Smooth muscle cell (in vitro differentiated cells): ENCODE measurements at regions not wholly inside any gene's neighbourhood (a gene's known extent, or its start where the extent isn't known, plus 50 kb on each side); places are given as distances from the start of the nearest gene placed in this dataset.

Experiments used
- DNase-seq: peaks from one replicate; lab custom pipeline; 2025; ENCODE audit not compliant: unreplicated experiment; lab: John Stamatoyannopoulos, UW
- H2AFZ ChIP-seq: fragments of 200-600 bp; sonication (generic); 2 replicates; pipeline ENCODE4 v1.6.0; 2016; ENCODE audit warnings: antibody characterized with exemption, low read depth, mild to moderate bottlenecking
- H3F3A ChIP-seq: fragments of 200-600 bp; sonication (generic); 2 replicates; pipeline ENCODE4 v1.6.0; 2017; ENCODE audit warnings: antibody characterized with exemption, low read depth
- H3K27ac ChIP-seq: fragments of 200-600 bp; sonication (generic); 2 replicates; pipeline ENCODE4 v1.5.1; 2016; ENCODE audit warnings: low read depth, mild to moderate bottlenecking
- H3K27me3 ChIP-seq: fragments of 200-600 bp; sonication (generic); 2 replicates; pipeline ENCODE4 v1.6.1; 2016; ENCODE audit warnings: low read depth, mild to moderate bottlenecking
- H3K36me3 ChIP-seq: fragments of 200-600 bp; sonication (generic); 2 replicates; pipeline ENCODE4 v1.5.1; 2016; ENCODE audit warnings: low read depth
- H3K4me1 ChIP-seq: fragments of 200-600 bp; sonication (generic); 2 replicates; pipeline ENCODE4 v1.5.1; 2016; ENCODE audit warnings: low read depth
- H3K4me2 ChIP-seq: fragments of 200-600 bp; sonication (generic); 2 replicates; pipeline ENCODE4 v1.6.0; 2016; ENCODE audit warnings: mild to moderate bottlenecking
- H3K4me3 ChIP-seq: fragments of 200-600 bp; sonication (generic); 2 replicates; pipeline ENCODE4 v1.5.1; 2016; ENCODE audit warnings: mild to moderate bottlenecking
- H3K79me2 ChIP-seq: fragments of 200-600 bp; sonication (generic); 2 replicates; pipeline ENCODE4 v1.6.0; 2016; ENCODE audit warnings: low read depth, mild to moderate bottlenecking
- H3K9ac ChIP-seq: fragments of 200-600 bp; sonication (generic); 2 replicates; pipeline ENCODE4 v1.6.0; 2016; ENCODE audit warnings: low read depth
- H3K9me3 ChIP-seq: fragments of 200-600 bp; sonication (generic); replicated peaks from 2 replicates; pipeline ENCODE4 v1.5.1; 2016; ENCODE audit warnings: low read depth
- H4K20me1 ChIP-seq: fragments of 200-600 bp; sonication (generic); 2 replicates; pipeline ENCODE4 v1.6.0; 2016; ENCODE audit warnings: low read depth
- WGBS: methylation state at CpG from one replicate; pipeline ENCODE4 v1.1.7; 2016; ENCODE audit warnings: low lambda C conversion rate; 5-methylcytosine and 5-hydroxymethylcytosine counted together
- TF ChIP-seq, protein P1 (sequence below): fragments of 200-600 bp; sonication (generic); IDR thresholded peaks from 2 replicates; pipeline ENCODE4 v1.5.1; 2017; ENCODE audit warnings: borderline replicate concordance, mild to moderate bottlenecking, antibody characterized with exemption; ENCODE audit not compliant: insufficient read depth, poor library complexity, severe bottlenecking

DNA sequence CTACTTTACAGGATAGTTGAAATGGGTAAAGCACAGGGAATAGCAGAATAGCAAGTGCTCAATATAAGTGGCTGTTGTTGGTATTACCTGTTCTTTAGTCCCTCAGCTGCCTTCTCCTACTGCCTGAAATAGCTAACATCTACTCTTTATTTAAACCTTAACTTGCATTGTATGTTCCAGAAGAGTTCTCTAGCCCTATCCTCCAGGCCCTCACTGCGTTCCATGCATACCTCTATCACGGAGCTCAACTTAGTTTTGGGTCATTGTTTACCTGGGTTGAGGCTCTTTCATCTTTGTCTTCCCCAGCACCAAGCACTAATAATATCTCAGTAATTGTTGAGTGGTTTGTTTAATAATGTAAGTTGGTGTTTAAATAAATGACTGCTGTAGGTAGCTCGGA is 242.2 kb upstream of the FANCL start:
- WGBS, result 85% methylated on average over 3 of the region's 3 CpGs
- no peak overlapping the region for H3K4me2 ChIP-seq
- TF ChIP-seq, protein P1, sequence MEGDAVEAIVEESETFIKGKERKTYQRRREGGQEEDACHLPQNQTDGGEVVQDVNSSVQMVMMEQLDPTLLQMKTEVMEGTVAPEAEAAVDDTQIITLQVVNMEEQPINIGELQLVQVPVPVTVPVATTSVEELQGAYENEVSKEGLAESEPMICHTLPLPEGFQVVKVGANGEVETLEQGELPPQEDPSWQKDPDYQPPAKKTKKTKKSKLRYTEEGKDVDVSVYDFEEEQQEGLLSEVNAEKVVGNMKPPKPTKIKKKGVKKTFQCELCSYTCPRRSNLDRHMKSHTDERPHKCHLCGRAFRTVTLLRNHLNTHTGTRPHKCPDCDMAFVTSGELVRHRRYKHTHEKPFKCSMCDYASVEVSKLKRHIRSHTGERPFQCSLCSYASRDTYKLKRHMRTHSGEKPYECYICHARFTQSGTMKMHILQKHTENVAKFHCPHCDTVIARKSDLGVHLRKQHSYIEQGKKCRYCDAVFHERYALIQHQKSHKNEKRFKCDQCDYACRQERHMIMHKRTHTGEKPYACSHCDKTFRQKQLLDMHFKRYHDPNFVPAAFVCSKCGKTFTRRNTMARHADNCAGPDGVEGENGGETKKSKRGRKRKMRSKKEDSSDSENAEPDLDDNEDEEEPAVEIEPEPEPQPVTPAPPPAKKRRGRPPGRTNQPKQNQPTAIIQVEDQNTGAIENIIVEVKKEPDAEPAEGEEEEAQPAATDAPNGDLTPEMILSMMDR, result no peak
- H3K4me3 ChIP-seq, result no peak overlapping the region
- DNase-seq, result no peak
- H3K9ac ChIP-seq, result no peak overlapping the region
- no peaks in the 10 kb centered on the region for H3F3A ChIP-seq
- no peaks in the 10 kb centered on the region for H3K9me3 ChIP-seq
- no peaks in the 10 kb centered on the region for H3K79me2 ChIP-seq
- no peak overlapping the region for H2AFZ ChIP-seq
- no peaks in the 10 kb centered on the region for H3K36me3 ChIP-seq
- no peaks in the 10 kb centered on the region for H3K4me1 ChIP-seq
- no peaks in the 10 kb centered on the region for H3K27me3 ChIP-seq
- no peaks in the 10 kb centered on the region for H4K20me1 ChIP-seq
- H3K27ac ChIP-seq, result peak overlapping the region; percentile 43

DNA sequence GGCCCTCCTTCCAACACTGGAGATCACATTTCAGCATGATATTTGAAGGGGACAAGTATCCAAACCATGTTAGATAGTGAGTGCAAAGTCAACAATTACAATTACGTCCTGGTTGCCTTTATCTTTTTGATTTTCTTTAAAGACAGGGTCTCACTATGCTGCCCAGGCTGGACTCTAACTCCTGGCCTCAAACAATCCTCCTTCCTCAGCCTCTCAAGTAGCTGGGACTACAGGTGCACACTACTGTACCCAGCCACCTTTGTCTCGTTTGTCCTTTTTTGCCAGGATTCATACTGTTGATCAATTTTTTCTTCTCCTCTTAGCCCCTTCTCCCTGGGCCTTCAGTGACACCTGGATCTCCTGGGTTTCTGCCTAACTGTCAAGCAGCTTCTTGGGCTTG is 240.5 kb upstream of the FANCL start:
- H3K4me2 ChIP-seq, result no peak overlapping the region
- no peak overlapping the region for H3K9ac ChIP-seq
- H3K27me3 ChIP-seq, result no peaks in the 10 kb centered on the region
- H3K4me1 ChIP-seq, result no peaks in the 10 kb centered on the region
- H4K20me1 ChIP-seq, result no peaks in the 10 kb centered on the region
- 100% methylated on average over 2 of the region's 2 CpGs for WGBS
- no peaks in the 10 kb centered on the region for H3K79me2 ChIP-seq
- no peaks in the 10 kb centered on the region for H3F3A ChIP-seq
- no peak overlapping the region for H3K27ac ChIP-seq
- no peaks in the 10 kb centered on the region for H3K36me3 ChIP-seq
- TF ChIP-seq, protein P1, result no peak
- no peak for DNase-seq
- no peak overlapping the region for H2AFZ ChIP-seq
- no peak overlapping the region for H3K4me3 ChIP-seq
- H3K9me3 ChIP-seq, result no peaks in the 10 kb centered on the region

- Histone ChIP-seq H3K79me2 (no peaks in the 10 kb centered on the region), H3K27ac (no peak overlapping the region), H3K36me3 (no peaks in the 10 kb centered on the region), H4K20me1 (no peaks in the 10 kb centered on the region), H3K4me3 (no peak overlapping the region), H3K9ac (no peak overlapping the region), H2AFZ (no peak overlapping the region), H3K4me1 (no peaks in the 10 kb centered on the region), H3K4me2 (no peak overlapping the region), H3K9me3 (no peaks in the 10 kb centered on the region), H3F3A (no peaks in the 10 kb centered on the region), H3K27me3 (no peaks in the 10 kb centered on the region)
- TF ChIP-seq, protein P1, result no peak
- DNase-seq, result no peak
- 31% methylated on average over 2 of the region's 2 CpGs for WGBS
Observed at GRCh38 chr2:58480141-58480540, 239.0 kb upstream of the FANCL start.

- Histone ChIP-seq H3K36me3 (no peaks in the 10 kb centered on the region), H3K4me3 (no peak overlapping the region), H3K9me3 (no peaks in the 10 kb centered on the region), H3K9ac (no peak overlapping the region), H2AFZ (no peak overlapping the region), H3K4me1 (no peaks in the 10 kb centered on the region), H3F3A (no peaks in the 10 kb centered on the region), H3K79me2 (no peaks in the 10 kb centered on the region), H3K4me2 (no peak overlapping the region), H4K20me1 (no peaks in the 10 kb centered on the region), H3K27me3 (no peaks in the 10 kb centered on the region), H3K27ac (no peak overlapping the region)
- TF ChIP-seq, protein P1, result no peak
- 47% methylated on average over 12 of the region's 12 CpGs for WGBS
- DNase-seq, result no peak
Observed at GRCh38 chr2:58479535-58480140, 238.5 kb upstream of the FANCL start.
